CD4-positive, alpha-beta T cell treated with Interleukin-4 for 4 hours (primary cell): ENCODE measurements at regions not wholly inside any gene's neighbourhood (a gene's known extent, or its start where the extent isn't known, plus 50 kb on each side); places are given as distances from the start of the nearest gene placed in this dataset.
"Not testable (repeated sequence)": the region's sequence is repeated elsewhere in the genome, so short reads cannot be mapped to it uniquely, and the experiment has no call there.

Source experiments
- DNase-seq: peaks from one replicate; pipeline ENCODE4 v3.0.0-alpha.2; 2020

- DNase-seq: no peak
Observed at GRCh38 chr1:193929374-193930033, 743.1 kb upstream of the B3GALT2 start.

GRCh38 chr1:193927550-193927949, 741.1 kb upstream of the B3GALT2 start:
- DNase-seq: no peak

- no peak for DNase-seq
Observed at GRCh38 chr1:193926956-193927355, 740.5 kb upstream of the B3GALT2 start.

- DNase-seq: no peak
Observed at GRCh38 chr1:193919827-193920226, 733.4 kb upstream of the B3GALT2 start.

GRCh38 chr1:193916452-193916851, 730.0 kb upstream of the B3GALT2 start:
- no peak for DNase-seq

GRCh38 chr1:193914871-193915270, 728.5 kb upstream of the B3GALT2 start:
- no peak for DNase-seq

GRCh38 chr1:193909406-193910082, 723.1 kb upstream of the B3GALT2 start:
- no peak for DNase-seq

GRCh38 chr1:193905288-193906085, 719.1 kb upstream of the B3GALT2 start:
- no peak for DNase-seq

- DNase-seq: no peak
Observed at GRCh38 chr1:193891788-193892187, 705.4 kb upstream of the B3GALT2 start.

GRCh38 chr1:193890935-193891334, 704.5 kb upstream of the B3GALT2 start:
- no peak for DNase-seq

GRCh38 chr1:193884848-193885558, 698.6 kb upstream of the B3GALT2 start:
- DNase-seq: no peak

GRCh38 chr1:193877920-193878319, 691.5 kb upstream of the B3GALT2 start:
- not testable (repeated sequence) for DNase-seq

- no peak for DNase-seq
Observed at GRCh38 chr1:193868425-193868824, 682.0 kb upstream of the B3GALT2 start.

- no peak for DNase-seq
Observed at GRCh38 chr1:193856261-193856660, 669.8 kb upstream of the B3GALT2 start.

- no peak for DNase-seq
Observed at GRCh38 chr1:193850745-193851144, 664.3 kb upstream of the B3GALT2 start.

- DNase-seq: no peak
Observed at GRCh38 chr1:193846876-193847604, 660.6 kb upstream of the B3GALT2 start.

GRCh38 chr1:193846411-193846810, 660.0 kb upstream of the B3GALT2 start:
- DNase-seq: no peak

- DNase-seq: no peak
Observed at GRCh38 chr1:193841857-193842256, 655.4 kb upstream of the B3GALT2 start.

GRCh38 chr1:193831465-193831864, 645.1 kb upstream of the B3GALT2 start:
- no peak for DNase-seq

- DNase-seq: no peak
Observed at GRCh38 chr1:193827516-193827915, 641.1 kb upstream of the B3GALT2 start.

- DNase-seq: no peak
Observed at GRCh38 chr1:193819376-193819775, 633.0 kb upstream of the B3GALT2 start.

- no peak for DNase-seq
Observed at GRCh38 chr1:193807208-193807607, 620.8 kb upstream of the B3GALT2 start.
